22Rv1 (cell line): ENCODE measurements at regions not wholly inside any gene's neighbourhood (a gene's known extent, or its start where the extent isn't known, plus 50 kb on each side); places are given as distances from the start of the nearest gene placed in this dataset.

ENCODE experiments used
- H3K27ac ChIP-seq: fragments of 450-650 bp; 2 replicates; pipeline ENCODE4 v1.5.1; 2017
- CTCF ChIP-seq: fragments of 450-650 bp; IDR thresholded peaks from 2 replicates; pipeline ENCODE4 v1.5.1; 2017; ENCODE audit warnings: mild to moderate bottlenecking
- ZFX ChIP-seq: fragments of 450-650 bp; IDR thresholded peaks from 2 replicates; pipeline ENCODE4 v1.6.1; 2017; ENCODE audit warnings: antibody characterized with exemption, borderline replicate concordance

GRCh38 chr1:93753791-93754763, 72.4 kb upstream of the BCAR3 start:
- H3K27ac ChIP-seq, result no peak overlapping the region
- TF ChIP-seq CTCF, result no peak
- no peak for TF ChIP-seq ZFX

GRCh38 chr1:93751377-93752250, 70.0 kb upstream of the BCAR3 start:
- no peak for TF ChIP-seq ZFX
- TF ChIP-seq CTCF, result no peak
- H3K27ac ChIP-seq, result no peak overlapping the region

- no peak overlapping the region for H3K27ac ChIP-seq
- TF ChIP-seq CTCF (no peak), ZFX (no peak)
These were observed 69.3 kb upstream of the BCAR3 start for GRCh38 chr1:93750955-93751354.

- TF ChIP-seq ZFX, result no peak
- 0 out of 2 replicates have a peak, but pooled peaks have one; percentile 6 for TF ChIP-seq CTCF
- H3K27ac ChIP-seq, result no peak overlapping the region
These were observed 68.3 kb upstream of the BCAR3 start for GRCh38 chr1:93749894-93750301.

GRCh38 chr1:93749487-93749886, 67.8 kb upstream of the BCAR3 start:
- no peak for TF ChIP-seq ZFX
- TF ChIP-seq CTCF, result no peak
- no peak overlapping the region for H3K27ac ChIP-seq

- H3K27ac ChIP-seq, result no peak overlapping the region
- TF ChIP-seq CTCF (no peak), ZFX (no peak)
These were observed 64.6 kb upstream of the BCAR3 start for GRCh38 chr1:93746021-93746812.
